ENCODE measurements at regions not wholly inside any gene's neighbourhood (a gene's known extent, or its start where the extent isn't known, plus 50 kb on each side); places are given as distances from the start of the nearest gene placed in this dataset.

DNA sequence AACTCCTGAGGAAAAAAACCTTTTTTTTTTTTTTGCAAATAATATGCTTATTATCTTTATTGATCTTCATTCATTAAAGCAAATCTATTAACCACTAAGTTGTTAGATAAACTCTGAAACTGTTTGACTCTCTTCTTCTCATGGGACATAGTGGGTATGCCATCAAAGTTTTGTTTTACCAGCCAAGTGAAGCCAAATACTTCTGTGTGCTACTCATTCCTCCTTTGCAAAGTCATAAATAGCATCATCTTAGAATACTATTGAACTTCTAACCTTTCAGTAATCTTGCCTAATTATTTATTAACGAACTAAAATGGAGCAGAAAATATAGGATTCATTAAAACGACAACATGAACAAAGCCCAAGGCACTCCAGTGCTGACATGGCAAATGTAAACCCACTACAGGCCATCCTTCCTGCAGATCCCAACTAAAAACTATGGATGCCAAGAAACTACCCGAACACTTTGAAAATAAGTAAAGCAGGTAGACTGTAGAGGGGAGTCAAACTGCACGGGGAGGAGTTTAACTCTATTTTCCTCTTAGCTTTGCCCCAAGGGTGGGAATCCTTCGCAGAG is 61.2 kb upstream of the ODAD2 start:
- DNase-seq (ENCODE audit: low read depth), result no peak

- no peak for DNase-seq (ENCODE audit: low read depth)
Measured at GRCh38 chr10:28058746-28059145, 59.9 kb upstream of the ODAD2 start.

DNA sequence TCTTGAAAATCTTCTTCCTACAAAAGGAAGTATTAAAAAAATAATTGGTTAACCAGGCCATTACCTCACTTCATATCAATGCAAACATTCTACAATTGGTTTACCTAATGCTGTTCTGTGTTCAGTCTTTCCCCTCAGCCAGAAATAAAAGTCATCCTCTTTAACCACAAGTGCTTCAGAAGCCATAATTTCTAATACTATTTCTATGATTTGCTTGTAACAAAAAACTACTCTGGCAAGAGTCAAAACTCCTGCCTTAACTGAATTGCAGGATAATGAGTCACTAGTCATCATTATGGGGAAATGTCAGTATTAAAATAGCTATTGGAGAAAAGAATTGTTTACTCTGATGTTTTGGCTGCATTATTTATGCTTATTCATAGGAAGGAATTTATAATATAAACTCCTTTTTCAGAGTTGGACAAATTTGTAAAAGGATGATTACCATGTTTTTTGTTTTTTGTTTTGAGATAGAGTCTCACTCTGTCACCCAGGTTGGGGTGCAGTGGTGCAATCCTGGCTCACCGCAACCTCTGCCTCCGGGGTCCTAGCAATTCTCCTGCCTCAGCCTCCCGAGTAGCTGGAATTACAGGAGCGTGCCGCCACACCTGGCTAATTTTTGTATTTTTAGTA is 55.5 kb upstream of the ODAD2 start:
- peak; percentile 60 for DNase-seq (ENCODE audit: low read depth)

DNA sequence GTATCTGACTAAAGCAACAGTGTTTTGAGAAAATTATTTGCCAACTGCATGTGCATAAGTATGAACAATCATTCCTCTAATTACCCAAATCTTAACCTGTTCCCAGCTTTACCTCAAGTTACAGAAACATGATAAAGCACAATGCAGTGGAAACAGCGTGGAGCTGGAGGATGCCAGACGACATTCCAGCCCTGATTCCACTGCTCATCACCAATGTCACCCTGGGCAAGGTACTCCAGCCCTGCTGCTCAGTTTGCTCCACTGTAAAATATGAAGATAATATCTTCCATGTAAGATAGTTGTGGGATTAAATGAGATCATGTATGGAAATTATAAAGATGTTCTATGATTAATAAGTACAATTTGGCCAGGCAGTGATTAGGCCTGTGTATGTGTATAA is 50.4 kb upstream of the ODAD2 start:
- no peak for DNase-seq (ENCODE audit: low read depth)

All from HS-5 (cell line).